HT-29 (cell line): ENCODE measurements at regions not wholly inside any gene's neighbourhood (a gene's known extent, or its start where the extent isn't known, plus 50 kb on each side); places are given as distances from the start of the nearest gene placed in this dataset.
A peak's percentile ranks its signal among the peaks of the same experiment; 100 is the strongest.
"Not testable (repeated sequence)": the region's sequence is repeated elsewhere in the genome, so short reads cannot be mapped to it uniquely, and the experiment has no call there.

Experiments used
- DNase-seq: peaks from one replicate; pipeline ENCODE4 v3.0.0-alpha.2; 2015; ENCODE audit warnings: low spot score

- no peak for DNase-seq
Observed at GRCh38 chr16:8453359-8453758, 137.0 kb downstream of the TMEM114 start.

GRCh38 chr16:8452941-8453340, 137.4 kb downstream of the TMEM114 start:
- no peak for DNase-seq

GRCh38 chr16:8436931-8437330, 153.4 kb downstream of the TMEM114 start:
- DNase-seq: no peak

- DNase-seq: no peak
Observed at GRCh38 chr16:8431783-8432182, 158.5 kb downstream of the TMEM114 start.

- DNase-seq: no peak
Observed at GRCh38 chr16:8430401-8430800, 159.9 kb downstream of the TMEM114 start.

- DNase-seq: no peak
Observed at GRCh38 chr16:8426569-8426968, 163.7 kb downstream of the TMEM114 start.

GRCh38 chr16:8417145-8417544, 173.2 kb downstream of the TMEM114 start:
- no peak for DNase-seq

GRCh38 chr16:8408855-8409567, 181.3 kb downstream of the TMEM114 start:
- DNase-seq: no peak

- DNase-seq: no peak
Observed at GRCh38 chr16:8407351-8407750, 183.0 kb downstream of the TMEM114 start.

GRCh38 chr16:8403978-8404749, 186.1 kb downstream of the TMEM114 start:
- no peak for DNase-seq

GRCh38 chr16:8402981-8403843, 187.1 kb downstream of the TMEM114 start:
- DNase-seq: no peak

- DNase-seq: not testable (repeated sequence)
Observed at GRCh38 chr16:8400683-8401082, 189.6 kb downstream of the TMEM114 start.

- DNase-seq: no peak
Observed at GRCh38 chr16:8398548-8398947, 191.8 kb downstream of the TMEM114 start.

- DNase-seq: no peak
Observed at GRCh38 chr16:8397223-8397622, 193.1 kb downstream of the TMEM114 start.

- no peak for DNase-seq
Observed at GRCh38 chr16:8396463-8396862, 193.8 kb downstream of the TMEM114 start.

- DNase-seq: peak; percentile 17
Observed at GRCh38 chr16:8391257-8391656, 199.1 kb downstream of the TMEM114 start.

GRCh38 chr16:8388684-8389083, 201.6 kb downstream of the TMEM114 start:
- DNase-seq: no peak

GRCh38 chr16:8381814-8382213, 208.5 kb downstream of the TMEM114 start:
- DNase-seq: no peak

- DNase-seq: no peak
Observed at GRCh38 chr16:8380311-8380710, 210.0 kb downstream of the TMEM114 start.

GRCh38 chr16:8377864-8378263, 212.4 kb downstream of the TMEM114 start:
- DNase-seq: no peak

- DNase-seq: no peak
Observed at GRCh38 chr16:8376858-8377257, 213.5 kb downstream of the TMEM114 start.

- no peak for DNase-seq
Observed at GRCh38 chr16:8376430-8376829, 213.9 kb downstream of the TMEM114 start.
